SK-N-MC (cell line): ENCODE measurements at regions not wholly inside any gene's neighbourhood (a gene's known extent, or its start where the extent isn't known, plus 50 kb on each side); places are given as distances from the start of the nearest gene placed in this dataset.

Experiments used
- EZH2 ChIP-seq: fragments of 200-600 bp; sonication (generic); IDR thresholded peaks from one replicate; pipeline ENCODE4 v1.6.1; 2017; ENCODE audit warnings: antibody characterized with exemption
- POLR2AphosphoS5 ChIP-seq: IDR thresholded peaks from 2 replicates; pipeline ENCODE4 v1.6.1; 2012; ENCODE audit warnings: mild to moderate bottlenecking, low read depth, low read length, borderline replicate concordance

DNA sequence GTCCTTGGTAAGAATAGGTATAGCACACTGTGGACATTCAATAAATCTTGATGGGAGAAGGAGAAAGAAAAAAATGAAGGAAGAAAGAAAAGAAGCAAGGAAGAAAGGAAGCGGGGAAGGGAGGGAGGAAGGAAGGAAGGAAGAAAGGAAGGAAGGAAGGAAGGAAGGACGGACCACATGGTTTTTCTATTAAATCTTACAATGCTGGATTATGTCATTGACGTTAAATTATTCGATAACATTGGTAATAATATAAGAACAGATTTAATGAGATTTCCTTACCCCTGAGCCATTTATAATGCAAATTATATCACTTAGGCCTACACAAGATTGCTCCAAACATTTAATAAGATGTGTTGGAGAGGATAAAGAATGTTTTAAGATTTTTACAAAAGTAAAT, 124.9 kb upstream of the SYT1 start:
- TF ChIP-seq EZH2 (no peak), POLR2AphosphoS5 (peak; percentile 70; the same call in 1 of the 2 replicates)
